Activated gamma-delta T cell treated with anti-CD3 and anti-CD28 coated beads, Interleukin-2, amount 50 U/mL, for 16 hours (primary cell): ENCODE measurements at regions not wholly inside any gene's neighbourhood (a gene's known extent, or its start where the extent isn't known, plus 50 kb on each side); places are given as distances from the start of the nearest gene placed in this dataset.
"Not testable (repeated sequence)": the region's sequence is repeated elsewhere in the genome, so short reads cannot be mapped to it uniquely, and the experiment has no call there.

Source experiments
- DNase-seq: peaks from one replicate; pipeline ENCODE4 v3.0.0-alpha.2; 2020; ENCODE audit warnings: low read depth

GRCh38 chr3:155995525-155996370 is 124.6 kb upstream of the KCNAB1 start:
- no peak for DNase-seq

GRCh38 chr3:155996882-155997281 is 123.5 kb upstream of the KCNAB1 start:
- no peak for DNase-seq

- DNase-seq, result not testable (repeated sequence)
These were observed 122.2 kb upstream of the KCNAB1 start for GRCh38 chr3:155998173-155998572.

- no peak for DNase-seq
These were observed 114.6 kb upstream of the KCNAB1 start for GRCh38 chr3:156005736-156006135.

GRCh38 chr3:156010829-156011228 is 109.5 kb upstream of the KCNAB1 start:
- DNase-seq, result no peak

GRCh38 chr3:156014489-156014888 is 105.9 kb upstream of the KCNAB1 start:
- no peak for DNase-seq

GRCh38 chr3:156016902-156017301 is 103.5 kb upstream of the KCNAB1 start:
- DNase-seq, result no peak

GRCh38 chr3:156017352-156018030 is 102.9 kb upstream of the KCNAB1 start:
- no peak for DNase-seq

GRCh38 chr3:156024904-156025533 is 95.4 kb upstream of the KCNAB1 start:
- no peak for DNase-seq

- no peak for DNase-seq
These were observed 91.2 kb upstream of the KCNAB1 start for GRCh38 chr3:156029208-156029607.

GRCh38 chr3:156030723-156031122 is 89.7 kb upstream of the KCNAB1 start:
- no peak for DNase-seq

- DNase-seq, result no peak
These were observed 87.0 kb upstream of the KCNAB1 start for GRCh38 chr3:156033428-156033827.

- DNase-seq, result no peak
These were observed 85.2 kb upstream of the KCNAB1 start for GRCh38 chr3:156035158-156035557.

- no peak for DNase-seq
These were observed 83.9 kb upstream of the KCNAB1 start for GRCh38 chr3:156036258-156037053.

GRCh38 chr3:156037356-156037755 is 83.0 kb upstream of the KCNAB1 start:
- DNase-seq, result no peak

GRCh38 chr3:156038869-156039268 is 81.5 kb upstream of the KCNAB1 start:
- DNase-seq, result no peak

GRCh38 chr3:156040041-156040440 is 80.3 kb upstream of the KCNAB1 start:
- no peak for DNase-seq

- DNase-seq, result not testable (repeated sequence)
These were observed 79.0 kb upstream of the KCNAB1 start for GRCh38 chr3:156041216-156041841.

GRCh38 chr3:156041856-156042255 is 78.5 kb upstream of the KCNAB1 start:
- not testable (repeated sequence) for DNase-seq

- DNase-seq, result peak; percentile 24
These were observed 76.3 kb upstream of the KCNAB1 start for GRCh38 chr3:156043832-156044633.

GRCh38 chr3:156044634-156044975 is 75.8 kb upstream of the KCNAB1 start:
- no peak for DNase-seq
